CD4-positive, alpha-beta T cell treated with Interleukin-2 at 100 ng/mL for 4 hours (primary cell): ENCODE measurements at regions not wholly inside any gene's neighbourhood (a gene's known extent, or its start where the extent isn't known, plus 50 kb on each side); places are given as distances from the start of the nearest gene placed in this dataset.

Experiments
- DNase-seq: peaks from one replicate; pipeline ENCODE4 v3.0.0-alpha.2; 2020; ENCODE audit warnings: low spot score

GRCh38 chr7:33815336-33815735 lies 90.0 kb upstream of the BMPER start:
- no peak for DNase-seq

GRCh38 chr7:33816106-33816505 lies 89.2 kb upstream of the BMPER start:
- DNase-seq = no peak

- DNase-seq = no peak
Observed at GRCh38 chr7:33819658-33820057, 85.7 kb upstream of the BMPER start.

GRCh38 chr7:33820206-33820605 lies 85.1 kb upstream of the BMPER start:
- DNase-seq = no peak

- no peak for DNase-seq
Observed at GRCh38 chr7:33821970-33822369, 83.4 kb upstream of the BMPER start.

- no peak for DNase-seq
Observed at GRCh38 chr7:33823913-33824312, 81.4 kb upstream of the BMPER start.

GRCh38 chr7:33824911-33825459 lies 80.4 kb upstream of the BMPER start:
- no peak for DNase-seq

GRCh38 chr7:33825644-33826043 lies 79.7 kb upstream of the BMPER start:
- no peak for DNase-seq

GRCh38 chr7:33829536-33829935 lies 75.8 kb upstream of the BMPER start:
- DNase-seq = no peak

- DNase-seq = no peak
Observed at GRCh38 chr7:33831389-33832141, 73.8 kb upstream of the BMPER start.

- no peak for DNase-seq
Observed at GRCh38 chr7:33832271-33832721, 73.0 kb upstream of the BMPER start.

- no peak for DNase-seq
Observed at GRCh38 chr7:33836797-33837355, 68.5 kb upstream of the BMPER start.

GRCh38 chr7:33837356-33837851 lies 67.9 kb upstream of the BMPER start:
- DNase-seq = no peak

GRCh38 chr7:33841031-33841430 lies 64.3 kb upstream of the BMPER start:
- no peak for DNase-seq

GRCh38 chr7:33841705-33842129 lies 63.6 kb upstream of the BMPER start:
- DNase-seq = no peak

GRCh38 chr7:33842150-33842549 lies 63.2 kb upstream of the BMPER start:
- no peak for DNase-seq

GRCh38 chr7:33845991-33846509 lies 59.3 kb upstream of the BMPER start:
- no peak for DNase-seq

GRCh38 chr7:33849004-33849403 lies 56.3 kb upstream of the BMPER start:
- DNase-seq = no peak

GRCh38 chr7:33849971-33850559 lies 55.3 kb upstream of the BMPER start:
- DNase-seq = no peak

- no peak for DNase-seq
Observed at GRCh38 chr7:33850768-33851167, 54.6 kb upstream of the BMPER start.

GRCh38 chr7:33852838-33853237 lies 52.5 kb upstream of the BMPER start:
- no peak for DNase-seq

GRCh38 chr7:33853361-33854062 lies 51.8 kb upstream of the BMPER start:
- DNase-seq = no peak
